ENCODE measurements at regions not wholly inside any gene's neighbourhood (a gene's known extent, or its start where the extent isn't known, plus 50 kb on each side); places are given as distances from the start of the nearest gene placed in this dataset.
A peak's percentile ranks its signal among the peaks of the same experiment; 100 is the strongest.

- Histone ChIP-seq H3K4me1 (no peaks in the 10 kb centered on the region), H3K4me3 (no peak overlapping the region), H3K27ac (no peak overlapping the region), H3K27me3 (ENCODE audit: low read depth) (no peaks in the 10 kb centered on the region), H3K36me3 (no peaks in the 10 kb centered on the region), H3K9me3 (no peaks in the 10 kb centered on the region)
- no peak for TF ChIP-seq CTCF (IDR thresholded peaks at IDR 0.05)
- no peak for DNase-seq
- no peak for ATAC-seq
- intact Hi-C loops (cut with DNase I) = no loop called here
Observed at GRCh38 chr2:149899390-149899789, 311.8 kb upstream of the MMADHC start.

DNA sequence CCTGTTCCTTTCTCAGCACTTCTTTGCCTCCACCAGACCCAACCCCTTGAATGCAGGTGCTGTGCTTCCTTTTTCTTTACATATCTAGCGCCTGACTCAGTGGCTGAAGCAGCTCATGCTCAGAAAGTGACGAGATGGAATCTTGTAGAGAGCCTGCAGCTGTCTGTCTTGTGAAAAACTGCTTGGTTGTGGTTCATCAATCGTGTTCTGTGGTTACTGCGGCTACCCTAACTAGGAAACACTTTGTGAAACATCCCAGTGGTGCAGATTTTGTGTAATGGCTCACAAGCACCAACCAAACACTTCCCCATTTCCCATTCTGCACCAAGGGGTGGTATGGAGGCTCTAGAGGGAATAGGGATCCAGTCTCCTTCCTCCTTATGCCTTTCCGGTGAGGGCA is 307.2 kb upstream of the MMADHC start:
- ATAC-seq (no peak), DNase-seq (no peak)
- Histone ChIP-seq H3K4me3 (no peak overlapping the region), H3K27ac (no peak overlapping the region), H3K4me1 (no peaks in the 10 kb centered on the region), H3K27me3 (ENCODE audit: low read depth) (no peaks in the 10 kb centered on the region), H3K36me3 (no peaks in the 10 kb centered on the region), H3K9me3 (no peaks in the 10 kb centered on the region)
- no peak for TF ChIP-seq CTCF (IDR thresholded peaks at IDR 0.05)
- intact Hi-C loops (cut with DNase I) = no loop called here

DNA sequence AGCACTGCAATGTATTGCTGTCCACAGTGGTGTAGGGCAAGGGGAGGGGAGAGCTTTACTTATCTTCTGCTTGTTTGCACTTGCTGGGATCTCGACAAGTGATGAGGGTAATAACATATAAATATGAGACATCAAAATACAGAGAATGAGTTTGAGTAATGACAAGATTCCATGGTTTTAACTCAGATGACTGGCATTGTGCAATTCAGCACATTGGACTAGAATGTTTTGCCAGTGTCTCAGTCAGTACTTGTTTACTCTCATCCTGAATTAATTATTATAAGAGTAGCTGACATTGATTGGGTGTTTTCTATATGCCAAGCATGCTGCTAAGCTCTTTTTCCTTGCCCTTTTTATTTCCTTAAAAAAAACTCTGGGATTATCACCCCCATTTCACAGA is 306.7 kb upstream of the MMADHC start:
- TF ChIP-seq CTCF (IDR thresholded peaks at IDR 0.05) = no peak
- no peak for ATAC-seq
- no peaks in the 10 kb centered on the region for H3K27me3 ChIP-seq (ENCODE audit: low read depth)
- H3K4me1 ChIP-seq = no peaks in the 10 kb centered on the region
- no peak for DNase-seq
- no peaks in the 10 kb centered on the region for H3K9me3 ChIP-seq
- intact Hi-C loops (cut with DNase I) = no loop called here
- no peaks in the 10 kb centered on the region for H3K36me3 ChIP-seq
- H3K4me3 ChIP-seq = no peak overlapping the region
- H3K27ac ChIP-seq = no peak overlapping the region

DNA sequence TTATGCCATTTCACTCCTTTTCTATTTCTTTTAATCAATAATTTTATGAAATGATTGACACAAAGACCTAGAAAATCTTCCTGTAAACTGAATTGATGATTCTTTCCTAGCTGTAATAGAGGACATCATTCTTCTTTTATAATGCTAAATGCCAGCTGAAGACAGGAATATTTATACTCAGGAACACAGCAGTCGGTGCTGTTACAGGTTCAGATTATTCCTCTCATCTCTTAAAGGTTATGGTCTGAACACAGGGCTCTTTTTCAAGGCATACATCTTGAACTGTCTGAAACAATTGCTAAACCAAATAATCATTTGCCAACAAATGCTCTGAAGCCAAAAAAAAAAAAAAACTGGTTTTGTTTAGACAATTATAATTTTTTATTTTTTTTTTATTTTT is 305.0 kb upstream of the MMADHC start:
- DNase-seq (no peak), ATAC-seq (no peak)
- H3K4me1 ChIP-seq = no peaks in the 10 kb centered on the region
- no peak overlapping the region for H3K27ac ChIP-seq
- no peak for TF ChIP-seq CTCF (IDR thresholded peaks at IDR 0.05)
- no peak overlapping the region for H3K4me3 ChIP-seq
- intact Hi-C loops (cut with DNase I) = no loop called here
- H3K27me3 ChIP-seq (ENCODE audit: low read depth) = no peaks in the 10 kb centered on the region
- no peaks in the 10 kb centered on the region for H3K36me3 ChIP-seq
- no peaks in the 10 kb centered on the region for H3K9me3 ChIP-seq

DNA sequence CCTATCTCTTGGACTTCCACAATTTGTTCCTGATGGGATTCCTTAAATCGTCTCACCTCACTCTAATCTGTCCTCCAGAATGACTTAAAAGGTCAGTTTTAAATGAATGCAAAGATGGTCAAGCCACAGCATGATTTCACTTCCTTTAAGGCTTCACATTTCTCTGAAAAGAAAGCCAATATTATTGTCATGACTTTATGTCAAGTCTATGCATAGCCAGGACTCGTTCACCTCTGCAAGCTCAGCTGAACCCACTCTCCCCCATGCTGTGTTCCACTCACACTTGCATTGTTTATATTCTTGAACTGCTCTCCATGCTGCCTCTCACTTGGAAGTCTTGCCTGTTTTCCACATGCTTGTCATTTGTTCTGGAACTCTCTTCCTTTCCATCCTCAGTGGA is 298.4 kb upstream of the MMADHC start:
- DNase-seq (no peak), ATAC-seq (no peak)
- H3K9me3 ChIP-seq = no peaks in the 10 kb centered on the region
- no peaks in the 10 kb centered on the region for H3K27me3 ChIP-seq (ENCODE audit: low read depth)
- H3K27ac ChIP-seq = no peak overlapping the region
- intact Hi-C loops (cut with DNase I) = no loop called here
- no peaks in the 10 kb centered on the region for H3K36me3 ChIP-seq
- no peak overlapping the region for H3K4me3 ChIP-seq
- TF ChIP-seq CTCF (IDR thresholded peaks at IDR 0.05) = no peak
- no peaks in the 10 kb centered on the region for H3K4me1 ChIP-seq

DNA sequence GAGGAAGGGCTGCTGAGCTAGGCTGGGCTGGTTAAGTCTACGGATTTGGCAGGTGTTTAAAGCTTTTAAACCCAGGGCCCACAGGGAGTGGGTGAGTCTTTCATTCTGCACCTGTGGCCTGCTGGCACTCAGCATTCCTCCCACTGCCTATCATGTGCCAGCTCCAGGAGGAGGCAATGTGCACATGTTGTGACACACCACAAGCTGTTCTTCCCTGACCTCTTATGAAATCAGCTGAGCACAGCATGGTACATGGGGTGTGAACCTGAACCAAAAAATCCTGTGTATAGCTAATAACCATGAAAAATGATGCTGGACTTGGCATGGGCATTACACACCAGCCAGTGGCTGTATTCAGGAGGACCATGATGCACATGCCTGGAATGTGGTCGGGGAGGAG is 297.9 kb upstream of the MMADHC start:
- Histone ChIP-seq H3K27me3 (ENCODE audit: low read depth) (no peaks in the 10 kb centered on the region), H3K4me1 (no peaks in the 10 kb centered on the region), H3K4me3 (no peak overlapping the region), H3K27ac (no peak overlapping the region), H3K36me3 (no peaks in the 10 kb centered on the region), H3K9me3 (no peaks in the 10 kb centered on the region)
- no peak for TF ChIP-seq CTCF (IDR thresholded peaks at IDR 0.05)
- ATAC-seq (peak in 1 of 2 donors; percentile 60), DNase-seq (no peak)
- intact Hi-C loops (cut with DNase I) = no loop called here
